IMR-90 (cell line): ENCODE measurements at regions not wholly inside any gene's neighbourhood (a gene's known extent, or its start where the extent isn't known, plus 50 kb on each side); places are given as distances from the start of the nearest gene placed in this dataset.

Experiments used
- ATAC-seq: fragments of 200-7000 bp; cut with Tn5 transposase; 2 replicates; pipeline ENCODE4 v1.9.1; 2020; ENCODE audit warnings: low read depth, mild to moderate bottlenecking, moderate library complexity
- BruUV-seq: library from RNA; stranded (reverse); fragments of 400-500 nt; replicated peaks from 2 replicates; lab custom pipeline; 2021; lab: Mats Ljungman, UMichigan
- CTCF ChIA-PET: fragments of 300-600 bp; formaldehyde crosslinking; extraction: SDS; loops from one replicate; lab custom pipeline; 2021; ENCODE audit warnings: antibody characterized with exemption; lab: Yijun Ruan, JAX
- POLR2A ChIA-PET: fragments of 300-600 bp; sonication (Branson Sonifier 250); formaldehyde crosslinking; loops from one replicate; lab custom pipeline; 2022; ENCODE audit warnings: antibody characterized with exemption; ENCODE audit not compliant: unreplicated experiment; lab: Charles Lee
- DNase-seq: peaks from one replicate; pipeline ENCODE4 v3.0.0; 2013
- H2AFZ ChIP-seq: replicated peaks from 2 replicates; pipeline ENCODE3; 2013; ENCODE audit warnings: low read length, mild to moderate bottlenecking; ENCODE audit not compliant: poor library complexity
- H2AK5ac ChIP-seq: 2 replicates; pipeline ENCODE4 v1.6.1; 2013; ENCODE audit warnings: low read depth, low read length, inconsistent platforms
- H2AK9ac ChIP-seq: replicated peaks from 2 replicates; pipeline ENCODE3; 2013; ENCODE audit warnings: mild to moderate bottlenecking, low read depth, low read length, moderate library complexity; ENCODE audit not compliant: poor library complexity
- H2BK120ac ChIP-seq: 2 replicates; pipeline ENCODE4 v1.6.1; 2013; ENCODE audit warnings: low read depth, low read length, inconsistent platforms
- H2BK15ac ChIP-seq: 3 replicates; pipeline ENCODE4 v1.6.1; 2013; ENCODE audit warnings: low read depth, low read length, inconsistent platforms
- H2BK20ac ChIP-seq: 2 replicates; pipeline ENCODE4 v1.6.1; 2013; ENCODE audit warnings: low read depth, mild to moderate bottlenecking, inconsistent platforms, low read length, moderate library complexity
- H2BK5ac ChIP-seq: 2 replicates; pipeline ENCODE4 v1.6.1; 2013; ENCODE audit warnings: mild to moderate bottlenecking, low read depth, low read length, inconsistent platforms; ENCODE audit not compliant: poor library complexity, severe bottlenecking
- H3K14ac ChIP-seq: replicated peaks from 2 replicates; pipeline ENCODE4 v1.6.1; 2013; ENCODE audit warnings: low read depth, low read length, inconsistent platforms
- H3K18ac ChIP-seq: 2 replicates; pipeline ENCODE4 v1.6.1; 2013; ENCODE audit warnings: low read depth, low read length, control low read depth
- H3K23ac ChIP-seq: 2 replicates; pipeline ENCODE4 v1.6.1; 2013; ENCODE audit warnings: low read depth, low read length, inconsistent platforms
- H3K27ac ChIP-seq: 2 replicates; pipeline ENCODE4 v1.5.1; 2013; ENCODE audit warnings: mild to moderate bottlenecking, control low read depth, low read length; ENCODE audit not compliant: insufficient read depth
- H3K27me3 ChIP-seq: 2 replicates; pipeline ENCODE4 v1.6.1; 2013; ENCODE audit warnings: low read length; ENCODE audit not compliant: control insufficient read depth, insufficient read depth
- H3K36me3 ChIP-seq: 2 replicates; pipeline ENCODE4 v1.6.1; 2013; ENCODE audit warnings: low read length, mixed read lengths; ENCODE audit not compliant: control insufficient read depth, insufficient read depth
- H3K4ac ChIP-seq: 2 replicates; pipeline ENCODE4 v1.6.1; 2013; ENCODE audit warnings: low read depth, low read length, inconsistent platforms
- H3K4me1 ChIP-seq: 2 replicates; pipeline ENCODE4 v1.6.1; 2013; ENCODE audit warnings: low read length, mixed read lengths; ENCODE audit not compliant: control insufficient read depth, insufficient read depth
- H3K4me2 ChIP-seq: 2 replicates; pipeline ENCODE4 v1.6.1; 2013; ENCODE audit warnings: low read depth, mild to moderate bottlenecking, control low read depth, low read length, moderate library complexity
- H3K4me3 ChIP-seq: 2 replicates; pipeline ENCODE4 v1.5.1; 2013; ENCODE audit warnings: low read depth, mild to moderate bottlenecking, control low read depth, low read length, moderate library complexity; ENCODE audit not compliant: insufficient read depth
- H3K56ac ChIP-seq: 2 replicates; pipeline ENCODE4 v1.6.1; 2013; ENCODE audit warnings: low read length, inconsistent platforms; ENCODE audit not compliant: insufficient read depth; ENCODE audit errors: extremely low read depth
- H3K79me1 ChIP-seq, 2 experiments: 2 replicates each; pipeline ENCODE4 v1.6.1; 2013; ENCODE audit warnings: low read length in 2 of 2, inconsistent platforms in 1 of 2, low read depth in 1 of 2
- H3K9ac ChIP-seq: 2 replicates; pipeline ENCODE4 v1.6.1; 2013; ENCODE audit warnings: low read depth, low read length, control low read depth
- H3K9me1 ChIP-seq: 2 replicates; pipeline ENCODE4 v1.6.1; 2013; ENCODE audit warnings: low read length, inconsistent platforms; ENCODE audit not compliant: insufficient read depth
- H3K9me3 ChIP-seq: 2 replicates; pipeline ENCODE4 v1.6.1; 2013; ENCODE audit warnings: low read length; ENCODE audit not compliant: control insufficient read depth, insufficient read depth
- H4K20me1 ChIP-seq: 2 replicates; pipeline ENCODE4 v1.6.1; 2013; ENCODE audit warnings: low read length, inconsistent platforms; ENCODE audit not compliant: insufficient read depth
- H4K5ac ChIP-seq: 2 replicates; pipeline ENCODE4 v1.6.1; 2013; ENCODE audit warnings: mild to moderate bottlenecking, low read depth, low read length, control low read depth
- H4K8ac ChIP-seq, 2 experiments: 2 replicates each; pipeline ENCODE4 v1.6.1; 2013; ENCODE audit warnings: low read depth in 2 of 2, low read length in 2 of 2, control low read depth in 1 of 2, inconsistent platforms in 1 of 2
- H4K91ac ChIP-seq: 2 replicates; pipeline ENCODE4 v1.6.1; 2013; ENCODE audit warnings: low read depth, low read length, inconsistent platforms; ENCODE audit not compliant: insufficient read depth
- BHLHE40 ChIP-seq: fragments of 150-350 bp; IDR thresholded peaks from 2 replicates; pipeline ENCODE4 v1.6.1; 2016; ENCODE audit warnings: mild to moderate bottlenecking, low read depth, low read length
- CEBPB ChIP-seq: IDR thresholded peaks from 2 replicates; pipeline ENCODE4 v1.6.1; 2012; ENCODE audit warnings: low read depth, low read length, improper control_type of control experiment
- CHD1 ChIP-seq: IDR thresholded peaks from 2 replicates; pipeline ENCODE4 v1.6.1; 2012; ENCODE audit warnings: low read depth, low read length, improper control_type of control experiment
- CTCF ChIP-seq: conservative IDR thresholded peaks from 2 replicates; pipeline ENCODE4 v1.5.1; 2012; ENCODE audit warnings: mild to moderate bottlenecking, low read depth, low read length, improper control_type of control experiment
- MAZ ChIP-seq: IDR thresholded peaks from 2 replicates; pipeline ENCODE4 v1.6.1; 2012; ENCODE audit warnings: low read depth, mild to moderate bottlenecking, low read length, improper control_type of control experiment, moderate library complexity, borderline replicate concordance
- MXI1 ChIP-seq: IDR thresholded peaks from 2 replicates; pipeline ENCODE4 v1.6.1; 2012; ENCODE audit warnings: low read depth, mild to moderate bottlenecking, low read length, moderate library complexity, borderline replicate concordance
- POLR2A ChIP-seq: IDR thresholded peaks from 2 replicates; pipeline ENCODE4 v1.6.1; 2012; ENCODE audit warnings: mild to moderate bottlenecking, low read depth, low read length
- RAD21 ChIP-seq: IDR thresholded peaks from 2 replicates; pipeline ENCODE4 v1.6.1; 2012; ENCODE audit warnings: low read length, improper control_type of control experiment
- RCOR1 ChIP-seq: IDR thresholded peaks from 2 replicates; pipeline ENCODE4 v1.6.1; 2012; ENCODE audit warnings: mild to moderate bottlenecking, low read length, improper control_type of control experiment; ENCODE audit not compliant: insufficient replicate concordance
- RFX5 ChIP-seq: IDR thresholded peaks from 2 replicates; pipeline ENCODE4 v1.8.0; 2012; ENCODE audit warnings: low read depth, mild to moderate bottlenecking, low read length, moderate library complexity
- SMC3 ChIP-seq: fragments of 150-350 bp; IDR thresholded peaks from 2 replicates; pipeline ENCODE4 v1.6.1; 2016; ENCODE audit warnings: low read depth, mild to moderate bottlenecking, antibody characterized with exemption, low read length, moderate library complexity
- WGBS, 2 experiments: methylation state at CpG; one replicate each; pipeline versions ENCODE4 v1.1.5 to v1.1.7; 2013; ENCODE audit warnings: missing lambda C conversion rate in 2 of 2; ENCODE audit not compliant: insufficient read length in 1 of 2; ENCODE audit errors: extremely low coverage in 2 of 2; 5-methylcytosine and 5-hydroxymethylcytosine counted together
- dilution Hi-C: fragments of 300-500 bp; cut with HindIII; formaldehyde crosslinking; loops from one replicate; pipeline ENCODE4 v1.14.3; 2018; ENCODE audit warnings: low sequenced_read_pairs; ENCODE audit not compliant: unreplicated experiment
- in situ Hi-C: fragments of 300-500 bp; cut with MboI; formaldehyde crosslinking; loops from 3 replicates; pipeline ENCODE4 v1.14.3; 2019; ENCODE audit warnings: low sequenced_read_pairs, inconsistent platforms, mixed read lengths
- intact Hi-C: fragments of 100-400 bp; cut with micrococcal nuclease; formaldehyde crosslinking; loops from 2 replicates; pipeline ENCODE4 v1.10.0; 2022

- Histone ChIP-seq H2AK5ac (no peak overlapping the region), H3K27me3 (peaks cover 9% of the 10 kb centered on the region), H4K91ac (no peak overlapping the region), H2BK120ac (no peak overlapping the region), H3K18ac (no peak overlapping the region), H2AFZ (no peak overlapping the region), H3K56ac (no peak overlapping the region), H3K36me3 (no peaks in the 10 kb centered on the region), H3K4me3 (no peak overlapping the region), H4K5ac (no peak overlapping the region), H2BK5ac (no peak overlapping the region), H3K9me1 (no peaks in the 10 kb centered on the region), H4K20me1 (no peaks in the 10 kb centered on the region), H3K4me2 (no peak overlapping the region), H3K14ac (no peak overlapping the region), H2AK9ac (no peak overlapping the region), H3K27ac (no peak overlapping the region), H2BK15ac (no peak overlapping the region), H3K9ac (no peak overlapping the region), H3K4me1 (no peaks in the 10 kb centered on the region), H3K23ac (no peak overlapping the region), H4K8ac (no peak overlapping the region), H3K9me3 (peaks cover 5% of the 10 kb centered on the region), H3K79me1 (no peaks in the 10 kb centered on the region), H3K4ac (no peak overlapping the region), H2BK20ac (no peak overlapping the region)
- ATAC-seq (no peak), DNase-seq (no peak)
- dilution Hi-C loops, result no loop called here
- 66% methylated on average over 3 of the region's 4 CpGs; no CpG with 5 or more reads in 1 of the 2 experiments for WGBS, 2 experiments
- intact Hi-C loops, result no loop called here
- in situ Hi-C loops, result no loop called here
- no peak for TF ChIP-seq MXI1
- TF ChIP-seq MAZ, result no peak
- no peak for TF ChIP-seq CEBPB
- TF ChIP-seq CHD1, result no peak
- no peak for TF ChIP-seq RCOR1
- no peak for TF ChIP-seq CTCF
- TF ChIP-seq POLR2A, result no peak
- no peak for TF ChIP-seq RFX5
- TF ChIP-seq SMC3, result no peak
- TF ChIP-seq BHLHE40, result no peak
- TF ChIP-seq RAD21, result no peak
- CTCF ChIA-PET, result no interaction called here
- BruUV-seq, result no TSS peak
- POLR2A ChIA-PET, result no interaction called here
Observed at GRCh38 chr3:127053979-127054378, 71.1 kb downstream of the PLXNA1 start.
